ENCODE measurements at regions not wholly inside any gene's neighbourhood (a gene's known extent, or its start where the extent isn't known, plus 50 kb on each side); places are given as distances from the start of the nearest gene placed in this dataset.

DNA sequence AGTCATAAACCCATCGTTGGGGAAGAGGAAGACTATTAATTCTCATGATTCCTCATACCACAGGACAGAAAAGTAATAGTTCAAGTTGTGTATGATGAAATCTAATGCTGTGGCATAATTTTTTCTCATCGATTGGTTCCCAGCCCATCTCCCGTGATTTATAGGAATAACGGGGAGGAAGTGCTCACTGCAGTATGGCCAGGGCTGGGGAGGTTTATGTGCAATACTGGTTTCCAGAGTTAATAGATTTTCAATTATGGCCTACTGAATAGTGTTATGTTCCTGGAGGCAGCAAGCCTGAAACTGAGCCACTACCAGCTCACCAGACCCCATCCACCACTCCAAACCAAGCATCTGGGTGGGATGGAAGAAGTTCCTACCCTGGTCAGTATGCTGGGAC lies 147.1 kb upstream of the NCAM1 start:
- TF ChIP-seq, protein P1, sequence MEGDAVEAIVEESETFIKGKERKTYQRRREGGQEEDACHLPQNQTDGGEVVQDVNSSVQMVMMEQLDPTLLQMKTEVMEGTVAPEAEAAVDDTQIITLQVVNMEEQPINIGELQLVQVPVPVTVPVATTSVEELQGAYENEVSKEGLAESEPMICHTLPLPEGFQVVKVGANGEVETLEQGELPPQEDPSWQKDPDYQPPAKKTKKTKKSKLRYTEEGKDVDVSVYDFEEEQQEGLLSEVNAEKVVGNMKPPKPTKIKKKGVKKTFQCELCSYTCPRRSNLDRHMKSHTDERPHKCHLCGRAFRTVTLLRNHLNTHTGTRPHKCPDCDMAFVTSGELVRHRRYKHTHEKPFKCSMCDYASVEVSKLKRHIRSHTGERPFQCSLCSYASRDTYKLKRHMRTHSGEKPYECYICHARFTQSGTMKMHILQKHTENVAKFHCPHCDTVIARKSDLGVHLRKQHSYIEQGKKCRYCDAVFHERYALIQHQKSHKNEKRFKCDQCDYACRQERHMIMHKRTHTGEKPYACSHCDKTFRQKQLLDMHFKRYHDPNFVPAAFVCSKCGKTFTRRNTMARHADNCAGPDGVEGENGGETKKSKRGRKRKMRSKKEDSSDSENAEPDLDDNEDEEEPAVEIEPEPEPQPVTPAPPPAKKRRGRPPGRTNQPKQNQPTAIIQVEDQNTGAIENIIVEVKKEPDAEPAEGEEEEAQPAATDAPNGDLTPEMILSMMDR (IDR thresholded peaks at IDR 0.05), result no peak
- TF ChIP-seq USF2 (CRISPR knock-in tag; IDR thresholded peaks at IDR 0.05), result no peak
- TF ChIP-seq ATF2 (CRISPR knock-in tag; IDR thresholded peaks at IDR 0.05; ENCODE audit: borderline replicate concordance, low read depth), result no peak
- TF ChIP-seq ATF1 (CRISPR knock-in tag; IDR thresholded peaks at IDR 0.05), result no peak
- TF ChIP-seq ESRRA (CRISPR knock-in tag; IDR thresholded peaks at IDR 0.05; ENCODE audit: borderline replicate concordance), result no peak

Measured in WTC11 (cell line).